Progenitor cell of endocrine pancreas (in vitro differentiated cells): ENCODE measurements at regions not wholly inside any gene's neighbourhood (a gene's known extent, or its start where the extent isn't known, plus 50 kb on each side); places are given as distances from the start of the nearest gene placed in this dataset.

Experiments
- DNase-seq: peaks from one replicate; pipeline ENCODE4 v3.0.0; 2021; ENCODE audit warnings: low spot score; ENCODE audit not compliant: unreplicated experiment
- H3K27ac Mint-ChIP-seq: 2 replicates; pipeline ENCODE4 v1.8.0; 2021; ENCODE audit warnings: mild to moderate bottlenecking, moderate library complexity, mixed read lengths
- H3K27me3 Mint-ChIP-seq: 2 replicates; pipeline ENCODE4 v1.8.0; 2021; ENCODE audit warnings: mixed read lengths
- H3K36me3 Mint-ChIP-seq: 2 replicates; pipeline ENCODE4 v1.8.0; 2022; ENCODE audit warnings: mixed read lengths; ENCODE audit not compliant: insufficient read depth
- H3K4me1 Mint-ChIP-seq: 2 replicates; pipeline ENCODE4 v1.8.0; 2021; ENCODE audit warnings: low read depth, mixed read lengths
- H3K4me3 Mint-ChIP-seq: 2 replicates; pipeline ENCODE4 v1.8.0; 2021; ENCODE audit warnings: low read depth, mild to moderate bottlenecking, moderate library complexity, mixed read lengths
- H3K9me3 Mint-ChIP-seq: 2 replicates; pipeline ENCODE4 v1.8.0; 2021; ENCODE audit warnings: low read depth, mixed read lengths
- TF ChIP-seq, protein P1 (sequence below): fragments of 200-600 bp; sonication (generic); IDR thresholded peaks from one replicate; pipeline ENCODE4 v1.5.0; 2021; ENCODE audit warnings: antibody characterized with exemption, mild to moderate bottlenecking; ENCODE audit not compliant: unreplicated experiment

GRCh38 chr4:56104188-56104587, 155.4 kb downstream of the CEP135 start:
- TF ChIP-seq, protein P1, sequence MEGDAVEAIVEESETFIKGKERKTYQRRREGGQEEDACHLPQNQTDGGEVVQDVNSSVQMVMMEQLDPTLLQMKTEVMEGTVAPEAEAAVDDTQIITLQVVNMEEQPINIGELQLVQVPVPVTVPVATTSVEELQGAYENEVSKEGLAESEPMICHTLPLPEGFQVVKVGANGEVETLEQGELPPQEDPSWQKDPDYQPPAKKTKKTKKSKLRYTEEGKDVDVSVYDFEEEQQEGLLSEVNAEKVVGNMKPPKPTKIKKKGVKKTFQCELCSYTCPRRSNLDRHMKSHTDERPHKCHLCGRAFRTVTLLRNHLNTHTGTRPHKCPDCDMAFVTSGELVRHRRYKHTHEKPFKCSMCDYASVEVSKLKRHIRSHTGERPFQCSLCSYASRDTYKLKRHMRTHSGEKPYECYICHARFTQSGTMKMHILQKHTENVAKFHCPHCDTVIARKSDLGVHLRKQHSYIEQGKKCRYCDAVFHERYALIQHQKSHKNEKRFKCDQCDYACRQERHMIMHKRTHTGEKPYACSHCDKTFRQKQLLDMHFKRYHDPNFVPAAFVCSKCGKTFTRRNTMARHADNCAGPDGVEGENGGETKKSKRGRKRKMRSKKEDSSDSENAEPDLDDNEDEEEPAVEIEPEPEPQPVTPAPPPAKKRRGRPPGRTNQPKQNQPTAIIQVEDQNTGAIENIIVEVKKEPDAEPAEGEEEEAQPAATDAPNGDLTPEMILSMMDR: no peak
- Mint-ChIP-seq H3K4me3 (no peak overlapping the region), H3K4me1 (peaks cover 31% of the 10 kb centered on the region), H3K27me3 (no peaks in the 10 kb centered on the region), H3K36me3 (peaks cover 20% of the 10 kb centered on the region), H3K9me3 (no peaks in the 10 kb centered on the region), H3K27ac (peak overlapping the region; percentile 28)
- DNase-seq: no peak

DNA sequence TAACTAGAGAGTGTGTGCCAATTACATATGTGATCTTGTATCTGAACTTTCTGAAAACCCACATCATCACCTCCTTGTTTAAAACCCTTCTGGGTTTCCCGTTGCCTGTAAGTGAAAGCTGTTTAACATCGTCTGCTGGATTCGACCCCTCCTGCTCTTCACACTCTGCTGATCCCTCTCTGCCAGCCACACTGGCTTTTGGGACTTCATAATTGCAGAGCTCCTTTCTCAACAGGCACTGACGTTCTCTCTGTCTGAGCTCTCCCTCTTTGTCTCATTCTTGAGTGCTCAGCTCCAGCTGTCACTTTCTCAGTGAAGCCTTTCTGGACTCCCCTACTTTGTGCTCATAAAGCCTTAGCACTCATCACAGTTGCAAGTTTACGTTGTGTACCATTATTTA, 153.9 kb downstream of the CEP135 start:
- peaks cover 10% of the 10 kb centered on the region for H3K36me3 Mint-ChIP-seq

DNA sequence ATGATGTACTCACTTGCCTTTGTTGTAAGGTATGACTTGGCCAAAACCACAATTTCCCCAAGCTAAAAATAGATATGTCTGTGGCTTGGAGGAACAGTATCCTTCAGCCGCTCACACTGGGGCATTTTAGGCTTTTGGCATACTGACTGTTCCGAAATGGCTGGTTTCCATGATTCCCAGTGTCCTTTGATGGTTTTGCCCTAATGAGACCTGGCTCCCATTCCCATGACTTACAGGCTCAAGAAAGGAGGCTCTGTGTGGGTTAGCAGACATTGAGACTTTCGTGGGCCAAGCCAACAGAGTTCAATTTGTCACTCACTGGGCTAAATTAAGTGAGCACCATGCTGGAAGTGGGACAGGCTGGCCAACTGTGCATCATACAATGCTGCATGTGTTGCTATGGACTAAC, 150.6 kb downstream of the CEP135 start:
- Mint-ChIP-seq H3K36me3 (peaks cover 7% of the 10 kb centered on the region), H3K4me1 (peaks cover 10% of the 10 kb centered on the region), H3K27ac (no peak overlapping the region), H3K27me3 (no peaks in the 10 kb centered on the region), H3K9me3 (no peaks in the 10 kb centered on the region), H3K4me3 (no peak overlapping the region)
- TF ChIP-seq, protein P1: no peak
- no peak for DNase-seq

More for the DNA sequence above, 153.9 kb downstream of the CEP135 start:
- no peaks in the 10 kb centered on the region for H3K27me3 Mint-ChIP-seq
- no peak overlapping the region for H3K4me3 Mint-ChIP-seq
- H3K9me3 Mint-ChIP-seq: no peaks in the 10 kb centered on the region
- TF ChIP-seq, protein P1: no peak
- DNase-seq: no peak
- peak overlapping the region; percentile 42 for H3K27ac Mint-ChIP-seq
- H3K4me1 Mint-ChIP-seq: peaks cover 31% of the 10 kb centered on the region

DNA sequence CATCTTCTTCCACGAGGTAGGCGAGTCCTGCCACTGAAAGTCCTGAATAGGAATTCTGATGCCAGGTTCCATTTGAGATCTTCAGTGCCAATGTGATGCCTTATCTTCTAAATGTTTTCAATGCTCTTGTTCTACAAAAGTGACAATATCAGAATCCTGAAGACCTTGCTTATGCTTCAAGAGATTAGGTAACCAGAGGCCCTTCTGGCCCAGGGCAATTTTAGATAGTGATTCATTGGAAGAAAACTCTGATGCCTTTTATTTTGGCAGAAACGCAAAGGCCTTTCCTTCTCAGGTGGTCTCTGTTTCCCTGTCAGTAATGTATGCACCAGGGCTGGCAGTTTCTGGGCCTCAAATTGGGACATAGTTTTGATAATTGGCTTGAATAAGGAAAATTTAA, 144.8 kb downstream of the CEP135 start:
- Mint-ChIP-seq H3K36me3 (peaks cover 8% of the 10 kb centered on the region), H3K9me3 (no peaks in the 10 kb centered on the region), H3K27ac (no peak overlapping the region), H3K4me1 (peaks cover 12% of the 10 kb centered on the region), H3K27me3 (no peaks in the 10 kb centered on the region), H3K4me3 (no peak overlapping the region)
- no peak for DNase-seq
- TF ChIP-seq, protein P1: no peak

DNA sequence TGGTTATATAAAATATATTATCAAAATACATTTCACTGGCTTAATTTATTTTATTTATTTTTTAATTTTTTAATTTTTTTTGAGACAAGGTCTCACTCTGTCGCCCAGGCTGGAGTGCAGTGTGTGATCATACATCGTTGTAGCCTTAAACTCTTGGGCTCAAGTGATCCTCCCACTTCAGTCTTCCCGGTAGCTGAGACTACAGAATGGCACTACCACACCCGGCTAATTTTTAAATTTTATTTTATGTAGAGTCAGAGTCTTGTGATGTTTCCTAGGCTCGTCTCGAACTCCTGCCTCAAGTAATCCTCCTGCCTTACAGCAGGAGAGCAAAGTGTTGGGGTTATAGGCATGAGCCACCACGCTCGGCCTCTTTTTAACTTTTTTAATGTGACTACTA, 143.8 kb downstream of the CEP135 start:
- DNase-seq: no peak
- TF ChIP-seq, protein P1: no peak
- Mint-ChIP-seq H3K27me3 (no peaks in the 10 kb centered on the region), H3K4me1 (peaks cover 12% of the 10 kb centered on the region), H3K4me3 (no peak overlapping the region), H3K27ac (no peak overlapping the region), H3K36me3 (peaks cover 10% of the 10 kb centered on the region), H3K9me3 (no peaks in the 10 kb centered on the region)
